ENCODE measurements at regions not wholly inside any gene's neighbourhood (a gene's known extent, or its start where the extent isn't known, plus 50 kb on each side); places are given as distances from the start of the nearest gene placed in this dataset.

DNA sequence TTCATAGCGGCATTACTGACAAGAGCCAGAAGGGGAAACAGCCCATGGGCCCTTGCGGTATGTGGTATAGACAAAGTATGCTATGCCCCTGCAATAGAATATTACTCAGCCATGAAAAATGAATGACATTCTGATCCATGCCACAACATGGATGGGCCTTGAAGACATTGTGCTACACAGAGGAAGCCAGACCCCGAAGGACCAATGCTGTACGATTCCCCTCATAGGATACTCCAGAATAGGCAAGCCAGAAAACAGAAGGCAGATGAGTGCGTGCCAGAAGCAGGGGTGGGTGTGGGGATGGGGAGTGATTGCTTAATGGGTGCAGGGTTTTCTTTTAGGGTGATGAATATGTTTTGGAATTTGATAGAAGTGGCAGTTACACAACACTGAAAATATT lies 342.0 kb downstream of the TEX29 start:
- intact Hi-C loops (cut with DNase I; ENCODE audit: low total_unique reads): no loop called here
- no peak for TF ChIP-seq POLR2A (IDR thresholded peaks at IDR 0.05)
- DNase-seq (ENCODE audit: low spot score in 2 of 2): peak in 1 of 2 donors; percentile 25
- no peak overlapping the region for H3K4me3 ChIP-seq (ENCODE audit: low read depth, poor library complexity, severe bottlenecking)
- WGBS, 2 donors: 91 to 94% methylated on average over 5 of the region's 5 CpGs

GRCh38 chr13:111662895-111663294 lies 342.5 kb downstream of the TEX29 start:
- intact Hi-C loops (cut with DNase I; ENCODE audit: low total_unique reads): no loop called here
- DNase-seq (ENCODE audit: low spot score in 2 of 2): no peak
- WGBS, 2 donors: 64 to 71% methylated on average over 4 of the region's 4 CpGs
- TF ChIP-seq POLR2A (IDR thresholded peaks at IDR 0.05): no peak
- TF ChIP-seq CTCF (IDR thresholded peaks at IDR 0.05): no peak
- H3K4me3 ChIP-seq (ENCODE audit: low read depth, poor library complexity, severe bottlenecking): no peak overlapping the region

DNA sequence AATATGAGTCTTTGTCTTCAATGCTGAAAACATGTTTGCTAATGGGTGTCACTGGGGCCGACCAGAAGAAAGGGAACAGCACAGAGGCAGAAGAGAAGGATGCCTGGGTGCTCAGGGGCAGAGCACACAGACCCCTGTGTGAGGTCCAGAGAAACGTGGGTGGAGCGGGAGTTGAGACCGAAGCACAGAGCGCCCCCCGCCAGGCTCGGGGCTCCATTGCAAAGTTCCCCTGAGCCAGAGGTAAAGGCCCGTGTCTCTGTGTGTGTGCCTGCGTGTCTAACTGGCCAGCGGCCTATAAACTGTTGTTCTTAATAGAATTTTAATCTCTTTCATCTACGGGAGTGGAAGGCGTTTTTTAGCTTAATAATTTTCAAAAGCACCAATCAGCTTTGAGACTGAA lies 343.1 kb downstream of the TEX29 start:
- DNase-seq (ENCODE audit: low spot score in 2 of 2): peak in 1 of 2 donors; percentile 62
- no peak for TF ChIP-seq CTCF (IDR thresholded peaks at IDR 0.05)
- TF ChIP-seq POLR2A (IDR thresholded peaks at IDR 0.05): no peak
- intact Hi-C loops (cut with DNase I; ENCODE audit: low total_unique reads): no loop called here
- 72 to 74% methylated on average over 12 of the region's 12 CpGs for WGBS, 2 donors
- no peak overlapping the region for H3K4me3 ChIP-seq (ENCODE audit: low read depth, poor library complexity, severe bottlenecking)

GRCh38 chr13:111663953-111664421 lies 343.5 kb downstream of the TEX29 start:
- no peak for TF ChIP-seq POLR2A (IDR thresholded peaks at IDR 0.05)
- TF ChIP-seq CTCF (IDR thresholded peaks at IDR 0.05): no peak
- DNase-seq (ENCODE audit: low spot score in 2 of 2): peak in 1 of 2 donors; percentile 28
- WGBS, 2 donors: 83 to 87% methylated on average over 9 of the region's 9 CpGs
- H3K4me3 ChIP-seq (ENCODE audit: low read depth, poor library complexity, severe bottlenecking): no peak overlapping the region
- intact Hi-C loops (cut with DNase I; ENCODE audit: low total_unique reads): no loop called here

DNA sequence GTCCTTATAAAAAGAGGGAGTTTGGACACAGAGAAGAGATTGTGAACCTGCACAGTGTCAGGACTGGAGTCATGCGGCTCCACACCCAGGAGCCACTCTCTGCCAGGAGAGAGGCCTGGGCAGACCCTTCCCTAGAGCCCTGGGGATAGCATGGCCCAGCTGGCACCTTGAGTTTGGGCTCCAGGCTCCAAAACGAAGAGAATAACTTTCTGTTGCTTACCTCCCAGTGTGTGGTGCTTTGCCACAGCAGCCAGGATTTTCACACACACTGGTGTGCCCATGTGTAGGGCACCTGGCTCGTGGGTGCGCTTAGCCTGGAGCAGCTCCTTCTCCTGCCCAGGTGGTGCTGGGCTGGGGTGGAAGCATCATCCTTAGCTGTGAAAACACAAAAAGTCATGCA lies 344.3 kb downstream of the TEX29 start:
- intact Hi-C loops (cut with DNase I; ENCODE audit: low total_unique reads): no loop called here
- TF ChIP-seq POLR2A (IDR thresholded peaks at IDR 0.05) (no peak), CTCF (IDR thresholded peaks at IDR 0.05) (no peak)
- WGBS, 2 donors: 75 to 86% methylated on average over 4 of the region's 4 CpGs
- DNase-seq (ENCODE audit: low spot score in 2 of 2): peak in 1 of 2 donors; percentile 62
- no peak overlapping the region for H3K4me3 ChIP-seq (ENCODE audit: low read depth, poor library complexity, severe bottlenecking)

DNA sequence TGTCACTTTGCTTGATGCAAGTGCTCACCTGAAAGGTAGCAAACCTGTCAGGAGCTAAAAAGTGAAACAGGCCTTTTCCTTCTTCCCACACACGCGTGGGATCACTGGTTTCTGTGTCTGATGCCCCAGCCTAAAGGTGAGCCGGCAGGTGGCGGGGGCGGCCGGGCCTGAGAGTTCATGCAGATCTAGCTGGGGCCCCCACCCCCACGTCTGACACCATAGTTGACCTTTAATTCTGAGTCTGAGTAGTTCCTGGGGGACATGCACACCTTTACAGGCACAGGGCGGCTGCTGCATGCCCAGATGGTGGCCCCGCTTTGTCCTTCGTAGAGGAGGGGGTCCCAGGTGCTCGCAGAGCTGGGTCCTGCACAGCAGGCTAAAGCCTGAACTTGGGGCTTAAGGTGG lies 345.3 kb downstream of the TEX29 start:
- no peak for TF ChIP-seq CTCF (IDR thresholded peaks at IDR 0.05)
- TF ChIP-seq POLR2A (IDR thresholded peaks at IDR 0.05): no peak
- 72 to 75% methylated on average over 11 of the region's 11 CpGs for WGBS, 2 donors
- H3K4me3 ChIP-seq (ENCODE audit: low read depth, poor library complexity, severe bottlenecking): no peak overlapping the region
- no peak for DNase-seq (ENCODE audit: low spot score in 2 of 2)
- intact Hi-C loops (cut with DNase I; ENCODE audit: low total_unique reads): no loop called here
